ENCODE measurements at regions not wholly inside any gene's neighbourhood (a gene's known extent, or its start where the extent isn't known, plus 50 kb on each side); places are given as distances from the start of the nearest gene placed in this dataset.

DNA sequence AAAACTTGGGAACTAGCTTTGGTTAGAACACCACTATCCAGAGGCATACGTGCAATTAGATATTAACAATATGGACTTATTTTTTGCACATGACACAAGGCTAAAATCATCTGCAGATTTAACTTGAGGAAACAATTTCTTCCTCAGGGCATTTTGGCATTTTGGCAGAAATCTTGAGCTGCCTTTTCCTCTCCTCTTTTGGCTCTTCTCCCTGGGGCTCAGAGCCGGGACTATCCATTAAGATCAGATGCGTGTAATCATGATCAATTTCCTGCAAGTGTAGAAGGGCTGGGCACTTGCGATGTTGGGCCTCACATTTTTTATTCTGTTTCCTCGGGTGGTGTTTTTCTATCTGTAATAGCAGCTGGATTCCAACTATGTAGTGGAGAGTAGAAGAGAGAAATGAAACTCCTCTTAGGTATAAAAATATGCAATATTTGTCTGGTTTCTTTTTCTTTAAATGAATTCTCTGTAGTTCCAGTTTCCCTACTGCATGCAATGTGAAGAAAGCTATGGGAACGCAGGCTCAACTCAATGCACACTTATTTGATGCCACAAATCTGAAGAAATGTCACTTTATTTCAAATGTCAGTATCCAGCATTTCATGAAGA, 1010.8 kb downstream of the FLRT2 start:
- TF ChIP-seq, protein P1, sequence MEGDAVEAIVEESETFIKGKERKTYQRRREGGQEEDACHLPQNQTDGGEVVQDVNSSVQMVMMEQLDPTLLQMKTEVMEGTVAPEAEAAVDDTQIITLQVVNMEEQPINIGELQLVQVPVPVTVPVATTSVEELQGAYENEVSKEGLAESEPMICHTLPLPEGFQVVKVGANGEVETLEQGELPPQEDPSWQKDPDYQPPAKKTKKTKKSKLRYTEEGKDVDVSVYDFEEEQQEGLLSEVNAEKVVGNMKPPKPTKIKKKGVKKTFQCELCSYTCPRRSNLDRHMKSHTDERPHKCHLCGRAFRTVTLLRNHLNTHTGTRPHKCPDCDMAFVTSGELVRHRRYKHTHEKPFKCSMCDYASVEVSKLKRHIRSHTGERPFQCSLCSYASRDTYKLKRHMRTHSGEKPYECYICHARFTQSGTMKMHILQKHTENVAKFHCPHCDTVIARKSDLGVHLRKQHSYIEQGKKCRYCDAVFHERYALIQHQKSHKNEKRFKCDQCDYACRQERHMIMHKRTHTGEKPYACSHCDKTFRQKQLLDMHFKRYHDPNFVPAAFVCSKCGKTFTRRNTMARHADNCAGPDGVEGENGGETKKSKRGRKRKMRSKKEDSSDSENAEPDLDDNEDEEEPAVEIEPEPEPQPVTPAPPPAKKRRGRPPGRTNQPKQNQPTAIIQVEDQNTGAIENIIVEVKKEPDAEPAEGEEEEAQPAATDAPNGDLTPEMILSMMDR (IDR thresholded peaks at IDR 0.05) = no peak
- no peak for TF ChIP-seq POLR2A (IDR thresholded peaks at IDR 0.05)

Data from breast epithelium (tissue), 3 donors.